H1 (cell line): ENCODE measurements at regions not wholly inside any gene's neighbourhood (a gene's known extent, or its start where the extent isn't known, plus 50 kb on each side); places are given as distances from the start of the nearest gene placed in this dataset.

Source experiments
- CTCF ChIA-PET: fragments of 300-600 bp; sonication (Branson Sonifier 250); formaldehyde crosslinking; loops from one replicate; lab custom pipeline; 2021; ENCODE audit not compliant: partially characterized antibody; lab: Charles Lee
- POLR2A ChIA-PET: fragments of 300-600 bp; sonication (Branson Sonifier 250); formaldehyde crosslinking; loops from one replicate; lab custom pipeline; 2021; ENCODE audit warnings: inconsistent platforms; ENCODE audit not compliant: partially characterized antibody; lab: Charles Lee
- DNase-seq, 2 experiments: peaks; one replicate each; pipeline versions ENCODE4 v3.0.0 to v3.0.0-alpha.2; 2010 to 2022; ENCODE audit warnings: low spot score in 2 of 2, low read depth in 1 of 2, mixed read lengths in 1 of 2
- FAIRE-seq: peaks from 2 replicates; lab custom pipeline; 2011; peaks lifted over from hg19 to GRCh38; lab: Jason Lieb, UNC
- H2AFZ ChIP-seq: 2 replicates; pipeline ENCODE4 v1.8.1; 2012; ENCODE audit warnings: low read length, inconsistent platforms
- H2AK5ac ChIP-seq: 2 replicates; pipeline ENCODE4 v1.6.1; 2013; ENCODE audit warnings: low read depth, low read length
- H2BK120ac ChIP-seq: replicated peaks from 2 replicates; pipeline ENCODE3; 2013; ENCODE audit warnings: low read depth, low read length, inconsistent platforms
- H2BK12ac ChIP-seq: 2 replicates; pipeline ENCODE4 v1.6.1; 2013; ENCODE audit warnings: low read depth, low read length
- H2BK15ac ChIP-seq: 2 replicates; pipeline ENCODE4 v1.6.1; 2013; ENCODE audit warnings: low read length
- H2BK20ac ChIP-seq: 2 replicates; pipeline ENCODE4 v1.6.1; 2013; ENCODE audit warnings: low read length
- H2BK5ac ChIP-seq: 2 replicates; pipeline ENCODE4 v1.6.1; 2013; ENCODE audit warnings: low read depth, low read length
- H3K14ac ChIP-seq: 2 replicates; pipeline ENCODE4 v1.6.1; 2013; ENCODE audit warnings: inconsistent platforms; ENCODE audit not compliant: insufficient read length
- H3K18ac ChIP-seq: 2 replicates; pipeline ENCODE4 v1.6.1; 2013; ENCODE audit warnings: low read length; ENCODE audit errors: extremely low read depth
- H3K23ac ChIP-seq: 2 replicates; pipeline ENCODE4 v1.6.1; 2013; ENCODE audit warnings: inconsistent platforms; ENCODE audit not compliant: insufficient read length
- H3K23me2 ChIP-seq: 2 replicates; pipeline ENCODE4 v1.6.1; 2013; ENCODE audit warnings: low read depth, low read length
- H3K27ac ChIP-seq: 2 replicates; pipeline ENCODE4 v1.6.1; 2011; ENCODE audit warnings: low read depth, low read length, inconsistent platforms
- H3K27me3 ChIP-seq, 4 experiments: replicated peaks in 1 of 4; 1 replicate in 1 of 4; 2 replicates in 3 of 4; pipeline versions ENCODE4 v1.6.1 to v1.8.1; 2011 to 2013; ENCODE audit warnings: low read length in 3 of 4, mild to moderate bottlenecking in 3 of 4, inconsistent platforms in 2 of 4, mixed read lengths in 2 of 4, moderate library complexity in 1 of 4; ENCODE audit not compliant: control insufficient read depth in 3 of 4, insufficient read depth in 3 of 4; ENCODE audit errors: extremely low read depth in 1 of 4
- H3K36me3 ChIP-seq, 4 experiments: 2 replicates each; pipeline versions ENCODE4 v1.6.1 to v1.8.1; 2011 to 2013; ENCODE audit warnings: mild to moderate bottlenecking in 4 of 4, low read length in 3 of 4, moderate library complexity in 2 of 4, control low read depth in 1 of 4, inconsistent platforms in 1 of 4; ENCODE audit not compliant: insufficient read depth in 4 of 4, control insufficient read depth in 2 of 4
- H3K4ac ChIP-seq: replicated peaks from 2 replicates; pipeline ENCODE3; 2013; ENCODE audit warnings: low read length, low read depth, mixed read lengths, inconsistent platforms; ENCODE audit not compliant: insufficient read length
- H3K4me1 ChIP-seq, 4 experiments: replicated peaks in 1 of 4; 1 replicate in 1 of 4; 2 replicates in 3 of 4; pipeline versions ENCODE4 v1.6.1 to v1.8.1; 2011 to 2013; ENCODE audit warnings: low read length in 3 of 4, inconsistent platforms in 2 of 4, mixed read lengths in 1 of 4; ENCODE audit not compliant: insufficient read depth in 4 of 4, control insufficient read depth in 3 of 4
- H3K4me2 ChIP-seq, 2 experiments: 2 replicates each; pipeline versions ENCODE4 v1.6.1 to v1.8.1; 2011 to 2013; ENCODE audit warnings: low read depth in 2 of 2, low read length in 2 of 2, control low read depth in 1 of 2, inconsistent platforms in 1 of 2, mild to moderate bottlenecking in 1 of 2; ENCODE audit not compliant: insufficient read depth in 1 of 2
- H3K4me3 ChIP-seq, 4 experiments: fragments of 200-600, 300-600 bp in 1 of 4; sonication (generic), shearing (Covaris generic), sonication (Bioruptor Twin) in 1 of 4; 2 replicates each; pipeline versions ENCODE4 v1.5.1 to v1.8.1; 2011 to 2016; ENCODE audit warnings: low read length in 4 of 4, low read depth in 3 of 4, control low read depth in 2 of 4, inconsistent platforms in 2 of 4, mild to moderate bottlenecking in 2 of 4, mixed read lengths in 1 of 4, moderate library complexity in 1 of 4; ENCODE audit not compliant: insufficient read depth in 2 of 4; ENCODE audit errors: extremely low read depth in 1 of 4
- H3K56ac ChIP-seq: replicated peaks from 2 replicates; pipeline ENCODE3; 2013; ENCODE audit warnings: low read depth, mild to moderate bottlenecking, mixed read lengths, low read length, inconsistent platforms; ENCODE audit not compliant: insufficient read length
- H3K79me1 ChIP-seq: 2 replicates; pipeline ENCODE4 v1.6.1; 2013; ENCODE audit warnings: low read depth, low read length, control low read depth
- H3K79me2 ChIP-seq, 2 experiments: 2 replicates each; pipeline versions ENCODE4 v1.6.1 to v1.8.1; 2012 to 2013; ENCODE audit warnings: low read length in 2 of 2, mild to moderate bottlenecking in 2 of 2, inconsistent platforms in 1 of 2; ENCODE audit not compliant: insufficient read depth in 2 of 2, control insufficient read depth in 1 of 2
- H3K9ac ChIP-seq, 4 experiments: replicated peaks in 1 of 4; 1 replicate in 1 of 4; 2 replicates in 3 of 4; pipeline versions ENCODE4 v1.6.1 to v1.8.1; 2011 to 2013; ENCODE audit warnings: low read depth in 3 of 4, low read length in 3 of 4, control low read depth in 2 of 4, mild to moderate bottlenecking in 2 of 4, moderate library complexity in 2 of 4, inconsistent platforms in 1 of 4; ENCODE audit errors: extremely low read depth in 1 of 4
- H3K9me3 ChIP-seq, 2 experiments: 2 replicates each; pipeline versions ENCODE4 v1.6.1 to v1.8.1; 2012 to 2013; ENCODE audit warnings: mild to moderate bottlenecking in 2 of 2, moderate library complexity in 2 of 2, control low read depth in 1 of 2, inconsistent platforms in 1 of 2, low read depth in 1 of 2, low read length in 1 of 2, mixed read lengths in 1 of 2; ENCODE audit not compliant: insufficient read depth in 2 of 2
- H4K20me1 ChIP-seq, 2 experiments: replicated peaks in 1 of 2; 2 replicates each; pipeline versions ENCODE3 to v1.8.1; 2011 to 2013; ENCODE audit warnings: inconsistent platforms in 2 of 2, low read length in 2 of 2, mild to moderate bottlenecking in 1 of 2; ENCODE audit not compliant: insufficient read depth in 2 of 2, control insufficient read depth in 1 of 2
- H4K5ac ChIP-seq: 2 replicates; pipeline ENCODE4 v1.6.1; 2013; ENCODE audit warnings: low read length, low read depth, mixed read lengths, inconsistent platforms; ENCODE audit not compliant: insufficient read length
- H4K8ac ChIP-seq: 2 replicates; pipeline ENCODE4 v1.8.0; 2013; ENCODE audit warnings: mild to moderate bottlenecking, moderate library complexity, low read length, inconsistent platforms; ENCODE audit not compliant: insufficient read depth; ENCODE audit errors: extremely low read depth
- H4K91ac ChIP-seq: replicated peaks from 2 replicates; pipeline ENCODE3; 2013; ENCODE audit warnings: low read length, mixed read lengths, inconsistent platforms; ENCODE audit not compliant: insufficient read length
- MAFK ChIP-seq: IDR thresholded peaks from 2 replicates; pipeline ENCODE4 v1.6.1; 2012; ENCODE audit warnings: low read depth, mild to moderate bottlenecking, improper control_type of control experiment, low read length
- RAD21 ChIP-seq, 2 experiments: IDR thresholded peaks in 1 of 2; conservative IDR thresholded peaks in 1 of 2; 2 replicates each; pipeline ENCODE4 v1.6.1; 2011; ENCODE audit warnings: low read depth in 2 of 2, low read length in 2 of 2, improper control_type of control experiment in 1 of 2, inconsistent platforms in 1 of 2, mild to moderate bottlenecking in 1 of 2, moderate library complexity in 1 of 2
- SIRT6 ChIP-seq: IDR thresholded peaks from one replicate; pipeline ENCODE4 v1.7.1; 2012; ENCODE audit warnings: low read length, inconsistent platforms
- SP1 ChIP-seq: IDR thresholded peaks from 2 replicates; pipeline ENCODE4 v1.6.1; 2011; ENCODE audit warnings: low read depth, low read length
- TCF12 ChIP-seq: IDR thresholded peaks from 2 replicates; pipeline ENCODE4 v1.6.1; 2011; ENCODE audit warnings: low read depth, mild to moderate bottlenecking, low read length
- TEAD4 ChIP-seq: IDR thresholded peaks from 2 replicates; pipeline ENCODE4 v1.6.1; 2012; ENCODE audit warnings: low read depth, low read length, inconsistent platforms, mixed read lengths
- WGBS, 2 experiments: shearing (Covaris generic) in 1 of 2; methylation state at CpG; one replicate each; pipeline versions ENCODE4 v1.1.6 to v1.1.7; 2013 to 2015; ENCODE audit warnings: low lambda C conversion rate in 2 of 2, mixed read lengths in 2 of 2, inconsistent platforms in 1 of 2, low coverage in 1 of 2, missing lambda C conversion rate in 1 of 2; ENCODE audit not compliant: insufficient replicate concordance in 2 of 2, insufficient coverage in 1 of 2, insufficient read length in 1 of 2; ENCODE audit errors: extremely low coverage in 1 of 2, missing lambda C conversion rate in 1 of 2; 5-methylcytosine and 5-hydroxymethylcytosine counted together

GRCh38 chr16:64287655-64288528 lies 834.0 kb downstream of the CDH11 start:
- H4K20me1 ChIP-seq, result no peaks in the 10 kb centered on the region
- no peak overlapping the region for H3K18ac ChIP-seq
- ChIA-PET CTCF (no interaction called here), POLR2A (no interaction called here)
- H3K9me3 ChIP-seq, result no peaks in the 10 kb centered on the region
- DNase-seq (no peak), FAIRE-seq (no peak)
- H2AK5ac ChIP-seq, result no peak overlapping the region
- H2BK120ac ChIP-seq, result no peak overlapping the region
- H3K56ac ChIP-seq, result no peak overlapping the region
- no peak overlapping the region for H4K91ac ChIP-seq
- no peak overlapping the region for H3K4me3 ChIP-seq
- H2AFZ ChIP-seq, result no peak overlapping the region
- H4K5ac ChIP-seq, result no peak overlapping the region
- 93% methylated on average over 4 of the region's 4 CpGs; no CpG with 5 or more reads in 1 of the 2 experiments for WGBS, 2 experiments
- no peak overlapping the region for H3K14ac ChIP-seq
- no peak overlapping the region for H3K23ac ChIP-seq
- H3K27me3 ChIP-seq, result no peaks in the 10 kb centered on the region
- H3K79me1 ChIP-seq, result no peaks in the 10 kb centered on the region
- H3K27ac ChIP-seq, result no peak overlapping the region
- no peak overlapping the region for H2BK12ac ChIP-seq
- no peaks in the 10 kb centered on the region for H3K23me2 ChIP-seq
- H3K79me2 ChIP-seq, result no peaks in the 10 kb centered on the region
- H3K4ac ChIP-seq, result no peak overlapping the region
- no peak overlapping the region for H2BK20ac ChIP-seq
- no peak overlapping the region for H2BK5ac ChIP-seq
- H3K36me3 ChIP-seq, result no peaks in the 10 kb centered on the region
- no peaks in the 10 kb centered on the region for H3K4me1 ChIP-seq
- H4K8ac ChIP-seq, result no peak overlapping the region
- no peak overlapping the region for H3K4me2 ChIP-seq
- no peak overlapping the region for H3K9ac ChIP-seq
- H2BK15ac ChIP-seq, result no peak overlapping the region
- no peak for TF ChIP-seq SP1
- TF ChIP-seq TEAD4, result no peak
- no peak for TF ChIP-seq TCF12
- no peak for TF ChIP-seq MAFK
- no peak for TF ChIP-seq SIRT6
- no peak for TF ChIP-seq RAD21 (IDR thresholded peaks at IDR 0.05 in 1 of 2, conservative IDR thresholded peaks at IDR 0.05 in 1 of 2; ENCODE audit: low read depth in 2 of 2, low read length in 2 of 2)
